ENCODE measurements at regions not wholly inside any gene's neighbourhood (a gene's known extent, or its start where the extent isn't known, plus 50 kb on each side); places are given as distances from the start of the nearest gene placed in this dataset.
"Not testable (repeated sequence)": the region's sequence is repeated elsewhere in the genome, so short reads cannot be mapped to it uniquely, and the experiment has no call there.

DNA sequence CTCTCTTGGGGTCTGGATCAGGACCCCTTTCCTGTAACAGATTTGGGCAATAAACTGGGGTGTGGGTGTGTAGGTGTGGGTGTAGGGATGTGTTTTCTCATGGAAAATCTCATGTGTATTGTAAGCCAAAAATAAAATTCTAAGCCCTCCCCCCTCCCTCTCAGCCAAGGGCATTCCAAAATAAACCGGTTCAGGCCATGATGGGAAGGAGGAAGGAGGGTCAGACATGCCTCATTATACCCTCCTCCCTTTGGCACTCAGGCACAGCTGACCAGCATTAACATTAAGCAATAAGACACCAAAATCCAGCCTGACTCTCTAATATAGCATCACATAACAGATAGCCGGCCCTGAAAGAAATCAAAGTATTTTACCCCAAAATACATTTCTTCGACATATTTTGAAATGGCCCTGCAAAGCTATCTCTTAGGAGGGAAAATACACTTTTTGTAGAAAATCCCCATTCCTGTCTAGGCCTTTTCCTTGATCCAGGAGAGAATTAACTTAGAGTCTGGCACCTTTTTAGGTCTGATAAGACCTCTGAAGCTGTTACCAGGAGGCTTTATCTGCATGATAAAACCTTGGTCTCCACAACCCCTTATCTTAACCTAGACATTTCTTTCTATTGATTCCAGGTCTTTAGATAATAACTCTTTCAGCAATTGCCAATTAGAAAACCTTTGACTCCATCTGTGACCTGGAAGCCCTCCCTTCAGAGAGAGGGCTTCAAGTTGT lies 128.7 kb upstream of the COL5A2 start:
- no peak for DNase-seq (ENCODE audit: low read depth in 2 of 2)

DNA sequence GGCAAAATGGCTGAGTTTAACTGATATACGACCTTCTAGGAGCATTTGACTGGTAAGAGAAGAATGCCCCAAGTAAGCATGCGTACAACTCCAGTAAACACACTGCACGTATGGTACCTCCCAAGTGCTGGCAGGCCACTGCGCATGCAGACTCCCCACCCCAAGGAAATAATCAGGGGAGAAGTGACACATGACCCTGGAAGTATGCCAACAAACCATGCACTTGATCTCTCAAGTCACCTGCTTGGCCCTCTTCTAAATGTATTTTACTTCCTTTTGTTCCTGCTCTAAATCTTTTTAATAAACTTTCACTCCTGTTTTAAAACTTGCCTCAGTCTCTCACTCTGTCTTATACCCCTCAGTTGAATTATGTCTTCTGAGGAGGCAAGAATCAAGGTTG lies 129.8 kb upstream of the COL5A2 start:
- DNase-seq (ENCODE audit: low read depth in 2 of 2) = no peak

DNA sequence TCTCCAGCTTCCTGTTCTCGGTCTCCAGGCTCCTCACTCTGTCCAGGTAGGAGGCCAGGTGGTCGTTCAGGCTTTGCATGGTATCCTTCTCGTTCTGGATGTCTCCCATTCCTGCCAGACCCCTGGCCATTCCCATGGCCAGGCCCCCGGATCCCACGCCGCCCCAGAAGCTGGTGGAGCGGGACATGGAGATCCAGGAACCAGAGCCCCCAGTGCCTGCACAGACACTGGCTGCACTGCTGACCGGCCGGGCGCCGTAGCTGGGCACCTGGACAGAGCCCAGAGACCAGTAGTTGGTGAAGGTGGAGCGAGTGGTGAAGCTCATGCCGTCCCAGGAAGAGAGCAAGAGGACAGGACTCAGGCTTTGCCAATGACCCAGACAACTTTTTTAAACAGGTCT lies 129.1 kb upstream of the WDR75 start:
- DNase-seq (ENCODE audit: low read depth in 2 of 2) = no peak

DNA sequence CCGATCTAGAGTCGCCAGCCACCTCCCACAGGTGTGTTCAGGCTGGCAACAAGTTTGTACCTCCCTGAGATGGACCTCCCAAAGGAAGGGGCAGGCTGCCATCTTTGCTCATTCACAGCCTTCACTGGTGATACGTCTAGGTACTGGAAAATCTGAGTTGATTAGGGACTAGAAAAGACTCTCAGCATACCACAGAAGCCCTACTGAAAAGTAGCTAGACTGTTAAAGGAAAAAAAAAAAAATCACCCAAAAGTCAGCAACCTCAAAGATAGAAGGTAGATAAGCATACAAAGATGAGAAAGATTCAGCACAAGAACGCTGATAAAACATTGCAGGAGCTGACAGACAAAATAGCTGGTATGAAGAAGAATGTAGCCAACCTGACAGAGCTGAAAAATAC lies 128.6 kb upstream of the WDR75 start:
- no peak for DNase-seq (ENCODE audit: low read depth in 2 of 2)

DNA sequence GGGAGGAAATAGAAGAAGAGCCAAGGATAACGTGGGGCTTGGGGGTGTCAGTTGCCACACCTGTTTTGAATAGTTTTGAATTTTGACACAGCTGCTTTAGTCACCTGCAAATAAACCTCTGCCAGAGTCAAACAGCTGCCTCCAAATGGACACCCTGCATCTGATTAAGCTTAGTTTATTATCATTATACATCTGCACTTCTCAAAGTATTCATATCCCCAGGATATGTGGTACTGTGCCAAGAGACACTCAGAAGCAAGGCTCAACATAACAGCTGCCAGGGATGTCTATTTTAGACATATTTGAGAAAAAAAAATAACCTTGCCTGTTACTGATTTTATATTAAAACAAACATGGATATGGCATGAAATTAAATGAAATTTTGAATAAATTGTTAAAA lies 122.5 kb upstream of the WDR75 start:
- DNase-seq (ENCODE audit: low read depth in 2 of 2) = no peak

DNA sequence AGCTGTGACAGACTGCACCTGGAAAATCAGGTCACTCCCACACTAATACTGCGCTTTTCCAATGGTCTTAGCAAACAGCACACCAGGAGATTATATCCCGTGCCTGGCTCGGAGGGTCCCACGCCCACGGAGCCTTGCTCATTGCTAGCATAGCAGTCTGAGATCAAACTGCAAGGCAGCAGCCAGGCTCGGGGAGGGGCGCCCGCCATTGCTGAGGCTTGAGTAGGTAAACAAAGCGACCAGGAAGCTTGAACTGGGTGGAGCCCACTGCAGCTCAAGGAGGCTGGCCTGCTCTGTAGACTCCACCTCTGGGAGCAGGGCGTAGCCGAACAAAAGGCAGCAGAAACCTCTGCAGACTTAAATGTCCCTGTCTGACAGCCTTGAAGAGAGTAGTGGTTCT lies 121.8 kb upstream of the WDR75 start:
- not testable (repeated sequence) for DNase-seq (ENCODE audit: low read depth in 2 of 2)

DNA sequence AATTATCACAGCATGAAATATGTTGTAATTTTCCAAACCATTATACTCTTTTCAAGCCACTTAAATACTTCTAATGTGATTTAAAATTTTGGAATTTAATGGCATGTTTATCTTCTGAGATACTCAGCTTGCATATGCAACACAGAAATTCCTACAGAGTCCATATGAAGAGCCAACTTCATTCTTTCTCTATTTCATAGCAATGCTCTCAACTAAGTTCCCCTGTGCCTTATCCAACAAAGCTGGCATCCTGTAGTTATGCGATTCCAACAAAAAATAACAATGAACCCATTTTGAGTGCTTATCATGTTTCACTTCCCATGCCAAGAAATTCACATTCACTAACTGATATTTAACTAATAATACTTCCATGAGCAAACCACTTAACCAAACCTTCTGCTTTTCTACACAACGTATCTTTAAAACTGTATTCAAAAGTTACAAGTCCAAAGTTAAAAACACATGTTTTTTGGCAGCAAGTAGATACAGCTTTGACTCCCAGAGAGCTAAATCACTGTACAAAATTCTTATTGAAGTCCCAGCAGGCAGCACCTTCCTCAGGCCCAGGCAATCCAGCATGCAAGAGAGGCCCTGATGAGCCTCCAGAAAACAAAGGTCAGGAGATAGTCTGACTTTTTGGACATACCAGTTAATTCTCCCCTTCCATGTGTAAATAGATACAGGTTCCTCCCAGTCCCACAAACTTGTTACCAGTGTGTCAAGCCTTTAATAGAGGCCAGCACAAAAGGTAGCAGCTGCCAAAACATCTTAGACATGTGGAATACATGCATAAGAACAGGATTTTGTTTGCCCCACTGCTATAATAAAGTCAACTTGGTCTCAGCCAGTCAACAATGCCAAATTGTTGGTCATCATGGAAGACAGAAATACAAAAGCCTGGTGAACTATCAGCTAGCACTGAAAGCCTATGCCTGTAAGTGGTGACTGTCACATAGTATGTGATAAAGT lies 113.1 kb upstream of the WDR75 start:
- DNase-seq (ENCODE audit: low read depth in 2 of 2) = peak in 1 of 2 donors; percentile 63

DNA sequence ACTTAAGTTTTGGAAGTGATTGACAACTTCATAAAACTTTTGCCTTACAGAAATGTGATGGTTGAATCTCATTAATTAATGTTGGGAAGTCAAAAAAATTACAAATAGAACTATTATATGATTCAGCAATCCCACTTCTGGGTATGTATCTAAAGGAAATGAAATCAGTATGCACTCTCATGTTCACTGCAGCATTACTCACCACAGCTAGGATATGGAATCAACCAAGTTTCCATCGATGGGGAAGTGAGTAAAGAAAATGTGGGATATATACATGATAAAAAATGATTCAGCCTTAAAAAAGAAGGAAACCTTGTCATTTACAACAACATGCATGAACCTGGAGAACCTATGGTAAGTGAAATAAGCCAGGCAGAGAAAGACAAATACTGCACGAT lies 112.4 kb upstream of the WDR75 start:
- peak in 1 of 2 donors; percentile 80 for DNase-seq (ENCODE audit: low read depth in 2 of 2)

DNA sequence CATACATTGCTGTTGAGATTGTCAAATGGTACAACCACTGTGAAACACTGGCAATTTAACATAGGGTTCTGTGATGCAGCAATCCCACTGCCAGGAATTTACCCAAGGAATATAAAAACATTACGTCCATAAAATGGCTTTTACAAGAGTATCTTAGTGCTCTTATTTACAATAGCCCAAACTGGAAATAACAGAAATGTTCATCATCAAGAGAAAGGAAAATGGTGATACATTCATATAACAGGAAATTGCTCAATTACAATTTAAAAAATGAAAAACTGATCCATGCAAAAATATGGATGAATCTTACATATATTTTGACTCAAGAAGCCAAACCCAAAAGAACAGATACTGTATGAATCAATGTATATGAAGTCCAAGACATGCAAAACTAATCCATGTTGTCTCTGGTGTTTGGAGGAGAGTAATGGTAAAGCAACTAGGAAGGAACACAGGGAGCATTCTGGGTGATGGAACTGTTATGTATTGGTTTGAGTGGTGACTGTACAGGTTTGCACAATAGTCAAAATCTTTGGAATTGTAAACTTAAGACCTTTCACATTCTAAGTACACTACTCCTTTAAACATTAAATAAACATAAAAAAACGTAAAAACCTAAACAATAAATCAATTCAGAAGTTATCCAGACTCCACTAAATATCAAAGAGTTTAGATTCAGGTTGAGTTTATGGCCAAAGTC lies 104.8 kb upstream of the WDR75 start:
- no peak for DNase-seq (ENCODE audit: low read depth in 2 of 2)

DNA sequence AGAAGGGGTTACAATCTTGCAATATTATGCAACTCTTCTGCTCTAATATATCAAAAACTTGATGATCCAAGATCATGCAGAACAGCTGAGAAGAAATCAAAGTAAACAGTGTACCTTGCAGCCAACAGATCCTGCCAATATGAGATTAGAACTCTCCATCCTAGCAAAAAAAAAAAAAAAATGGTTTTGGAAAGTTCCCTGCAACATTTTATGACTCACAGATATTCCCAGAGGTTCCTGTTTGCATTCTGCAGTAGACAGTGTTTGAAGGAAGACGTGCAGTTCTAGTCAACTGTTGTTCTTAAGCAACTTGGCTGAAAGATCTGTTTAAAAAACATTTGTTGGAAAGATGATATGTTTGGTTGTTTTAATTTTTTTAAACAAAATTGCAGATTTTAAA lies 103.6 kb upstream of the WDR75 start:
- peak in 1 of 2 donors; percentile 43 for DNase-seq (ENCODE audit: low read depth in 2 of 2)

DNA sequence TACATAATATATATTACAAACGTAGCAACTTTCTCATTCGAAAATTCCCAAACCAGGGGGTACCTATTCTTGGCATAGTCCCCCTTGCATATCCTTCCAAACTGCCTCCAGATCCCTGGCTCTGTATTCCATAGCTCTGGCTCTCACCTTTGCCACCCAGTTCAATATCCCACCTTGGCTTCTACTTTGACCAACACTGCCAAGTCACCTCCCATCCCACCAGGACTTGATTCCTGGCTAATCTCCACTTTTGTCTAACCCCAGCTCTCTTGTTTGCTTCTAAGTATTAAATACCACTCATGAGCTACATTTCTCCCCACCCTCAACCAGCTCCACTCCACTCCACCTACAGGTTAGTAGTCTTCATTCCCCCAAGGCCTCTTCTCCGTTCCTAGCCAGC lies 103.2 kb upstream of the WDR75 start:
- no peak for DNase-seq (ENCODE audit: low read depth in 2 of 2)

DNA sequence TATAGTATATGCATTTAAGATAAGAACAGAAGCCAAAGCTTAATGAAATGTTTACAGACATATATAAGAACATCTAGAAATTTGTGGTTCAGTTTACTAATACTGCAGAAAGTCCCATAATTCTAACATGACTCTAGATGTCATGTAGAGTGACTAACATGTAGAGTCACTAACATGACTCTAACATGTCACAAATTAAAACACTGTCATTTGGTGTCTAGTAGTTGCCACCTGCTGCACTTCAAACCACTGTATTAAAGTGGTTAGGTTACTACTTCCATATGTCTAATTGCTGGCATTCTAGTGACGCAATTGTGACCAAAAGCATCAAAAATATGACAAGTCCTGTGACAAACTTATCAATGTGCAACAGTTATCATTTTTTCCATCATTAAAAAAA lies 100.2 kb upstream of the WDR75 start:
- DNase-seq (ENCODE audit: low read depth in 2 of 2) = no peak

DNA sequence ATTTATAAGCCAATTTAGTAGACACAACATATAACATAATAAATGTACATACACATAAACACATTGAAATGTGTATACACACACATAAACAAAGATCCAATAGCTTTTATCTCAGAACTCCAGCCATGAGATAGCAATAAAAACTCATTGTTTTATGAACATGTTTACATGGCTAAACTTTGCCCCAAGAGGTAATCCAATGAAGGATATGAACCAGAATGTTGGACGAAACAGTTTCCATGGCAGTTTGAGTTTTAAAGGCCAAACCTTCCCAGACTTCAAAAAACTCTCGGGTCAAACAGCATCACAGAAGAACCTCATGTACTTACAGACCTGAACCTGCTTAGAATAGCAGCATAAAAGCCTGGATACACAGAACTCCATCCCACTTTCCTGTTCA lies 97.2 kb upstream of the WDR75 start:
- DNase-seq (ENCODE audit: low read depth in 2 of 2) = no peak

DNA sequence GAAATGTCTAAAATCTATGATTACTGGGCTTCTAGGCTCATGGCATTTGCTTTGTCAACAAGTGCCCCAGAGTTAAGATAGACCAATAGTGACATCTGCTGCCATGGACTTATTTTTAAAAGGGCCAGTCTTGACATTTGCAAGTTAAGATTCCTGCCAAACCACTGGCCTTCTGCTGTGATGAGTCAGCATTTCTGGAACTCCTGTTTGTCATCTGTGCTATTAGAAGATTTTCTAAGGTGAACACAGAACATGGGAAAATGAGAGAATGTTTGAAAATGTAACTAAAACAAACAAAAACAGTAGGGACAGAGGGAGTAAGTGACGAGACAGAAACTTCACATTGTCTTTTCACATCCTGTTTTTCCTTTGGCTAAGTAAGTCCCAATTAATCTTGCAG lies 93.7 kb upstream of the WDR75 start:
- DNase-seq (ENCODE audit: low read depth in 2 of 2) = peak; percentile 17 to 88

DNA sequence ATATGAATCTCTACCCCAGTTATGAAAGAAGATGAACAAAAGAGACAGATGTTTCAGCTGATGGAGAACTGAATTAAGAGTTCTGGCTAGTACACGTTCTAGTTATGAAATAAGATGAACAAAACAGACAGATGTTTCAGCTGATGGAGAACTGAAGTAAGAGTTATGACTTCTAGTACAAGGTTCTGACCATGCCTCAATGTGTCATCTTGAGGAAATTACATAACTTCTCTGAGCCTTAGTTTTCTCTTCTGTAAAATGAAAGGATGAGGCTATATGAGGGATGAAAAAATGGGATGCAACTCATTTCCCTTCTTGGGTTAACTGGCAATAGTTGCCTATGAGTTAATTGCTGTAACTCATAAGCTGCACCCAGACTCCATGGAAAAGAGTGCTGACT lies 92.9 kb upstream of the WDR75 start:
- DNase-seq (ENCODE audit: low read depth in 2 of 2) = no peak

DNA sequence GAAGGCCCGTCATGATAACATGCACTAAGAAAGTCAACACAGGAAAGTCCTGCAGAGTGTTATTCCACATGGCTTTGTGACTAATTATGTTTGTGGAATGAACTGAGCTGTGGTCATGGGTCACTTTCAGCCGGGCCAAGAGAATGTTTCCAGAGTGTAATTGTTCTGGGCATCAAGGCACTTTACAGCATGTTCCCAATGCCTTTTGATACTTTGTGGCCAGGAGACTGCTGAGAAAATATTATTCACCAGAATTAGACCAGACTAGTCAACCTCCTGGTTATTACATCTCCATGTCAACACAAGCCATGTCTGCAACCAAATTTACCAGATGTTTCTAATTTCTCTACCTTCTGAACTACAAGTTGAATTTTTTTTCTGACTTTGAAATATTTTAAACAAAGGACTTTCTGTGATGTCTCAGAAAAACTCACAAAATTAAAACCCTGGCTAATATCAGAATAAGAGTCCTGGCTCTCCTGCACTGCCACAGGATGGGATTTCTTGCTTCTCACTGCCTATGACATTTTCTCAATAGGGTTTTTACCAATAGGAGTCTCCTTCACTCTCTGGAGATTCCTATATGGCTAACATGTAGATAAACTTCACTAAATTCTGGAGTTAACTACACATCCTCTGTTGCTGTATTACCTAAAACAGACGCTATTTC lies 90.6 kb upstream of the WDR75 start:
- DNase-seq (ENCODE audit: low read depth in 2 of 2) = peak; percentile 55 to 93

DNA sequence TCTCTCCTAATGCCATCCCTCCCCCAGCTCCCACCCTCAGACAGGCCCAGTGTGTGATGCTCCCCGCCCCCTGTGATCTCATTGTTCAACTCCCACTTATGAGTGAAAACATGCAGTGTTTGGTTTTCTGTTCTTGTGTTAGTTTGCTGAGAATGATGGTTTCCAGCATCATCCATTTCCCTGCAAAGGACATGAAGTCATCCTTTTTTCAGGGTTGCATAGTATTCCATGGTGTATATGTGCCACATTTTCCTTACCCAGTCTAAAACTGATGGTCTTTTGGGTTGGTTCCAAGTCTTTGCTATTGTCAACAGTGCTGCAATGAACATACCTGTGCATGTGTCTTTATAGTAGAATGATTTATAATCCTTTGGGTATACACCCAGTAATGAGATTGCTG lies 89.3 kb upstream of the WDR75 start:
- DNase-seq (ENCODE audit: low read depth in 2 of 2) = not testable (repeated sequence)

DNA sequence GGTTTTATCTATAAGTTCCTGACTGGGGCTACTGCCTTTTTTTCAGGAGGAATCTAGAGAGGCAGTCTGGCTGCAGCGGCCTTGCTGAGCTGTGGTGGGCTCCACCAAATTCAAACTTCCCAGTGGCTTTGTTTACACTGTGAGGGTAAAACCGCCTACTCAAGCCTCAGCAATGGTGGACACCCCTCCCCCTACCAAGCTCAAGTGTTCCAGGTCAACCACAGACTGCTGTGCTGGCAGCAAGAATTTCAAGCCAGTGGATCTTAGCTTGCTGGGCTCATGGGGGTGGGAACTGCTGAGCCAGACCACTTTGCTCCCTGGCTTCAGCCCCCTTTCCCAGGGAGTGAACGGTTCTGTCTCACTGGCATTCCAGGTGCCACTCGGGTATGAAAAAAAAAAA lies 83.9 kb upstream of the WDR75 start:
- not testable (repeated sequence) for DNase-seq (ENCODE audit: low read depth in 2 of 2)

DNA sequence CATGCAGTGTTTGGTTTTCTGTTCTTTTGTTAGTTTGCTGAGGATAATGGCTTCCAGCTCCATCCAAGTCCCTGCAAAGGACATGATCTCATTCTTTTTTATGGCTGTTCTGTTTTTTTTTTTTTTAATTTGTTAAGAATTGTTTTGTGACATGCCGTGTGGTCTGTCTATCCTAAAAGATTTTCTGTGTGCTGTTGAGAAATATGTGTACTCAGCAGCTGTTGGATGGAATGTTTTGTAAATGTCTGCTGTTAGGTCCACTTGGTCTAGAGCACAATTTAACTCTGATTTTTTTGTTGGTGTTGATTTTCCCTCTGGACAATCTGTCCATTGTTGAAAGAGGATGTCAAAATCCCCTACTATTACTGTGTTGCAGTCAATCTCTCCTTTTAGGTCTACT lies 80.4 kb upstream of the WDR75 start:
- DNase-seq (ENCODE audit: low read depth in 2 of 2) = no peak

DNA sequence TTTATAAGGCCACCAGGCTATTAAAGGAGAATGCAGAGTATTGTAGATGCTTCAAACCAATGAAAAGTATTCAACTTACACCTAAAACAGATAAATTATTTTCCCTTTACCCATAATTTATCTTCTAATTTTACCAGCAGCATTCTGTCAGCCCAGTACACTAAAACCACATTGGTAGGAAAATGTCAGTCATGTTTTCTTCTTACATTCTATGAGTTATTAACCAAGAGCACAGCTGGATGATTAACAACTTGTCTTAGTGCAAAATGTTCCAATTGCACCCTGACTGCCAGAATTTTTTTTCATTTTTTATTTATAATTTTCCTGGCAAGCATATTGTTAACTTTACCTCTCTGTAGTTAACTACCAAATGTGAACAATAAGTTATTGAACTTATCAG lies 79.0 kb upstream of the WDR75 start:
- DNase-seq (ENCODE audit: low read depth in 2 of 2) = no peak

DNA sequence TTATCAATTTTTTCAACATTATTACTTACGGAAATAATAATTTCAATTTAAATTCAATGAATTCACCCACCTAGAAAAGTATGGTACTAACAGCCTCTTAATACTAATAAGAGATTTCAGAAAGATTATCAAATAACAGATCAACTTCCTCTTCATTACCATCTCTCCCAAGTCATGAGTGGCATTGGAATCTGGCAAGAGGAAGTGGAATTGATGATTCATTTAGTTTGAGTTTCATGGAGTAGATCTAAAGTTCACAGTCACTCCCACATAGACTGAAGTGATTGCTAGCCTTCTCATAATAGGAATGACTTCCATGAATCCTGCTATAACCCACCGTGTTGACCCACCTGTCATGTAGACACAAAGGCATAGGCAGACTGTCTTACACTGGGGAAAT lies 77.7 kb upstream of the WDR75 start:
- DNase-seq (ENCODE audit: low read depth in 2 of 2) = peak; percentile 33 to 76

DNA sequence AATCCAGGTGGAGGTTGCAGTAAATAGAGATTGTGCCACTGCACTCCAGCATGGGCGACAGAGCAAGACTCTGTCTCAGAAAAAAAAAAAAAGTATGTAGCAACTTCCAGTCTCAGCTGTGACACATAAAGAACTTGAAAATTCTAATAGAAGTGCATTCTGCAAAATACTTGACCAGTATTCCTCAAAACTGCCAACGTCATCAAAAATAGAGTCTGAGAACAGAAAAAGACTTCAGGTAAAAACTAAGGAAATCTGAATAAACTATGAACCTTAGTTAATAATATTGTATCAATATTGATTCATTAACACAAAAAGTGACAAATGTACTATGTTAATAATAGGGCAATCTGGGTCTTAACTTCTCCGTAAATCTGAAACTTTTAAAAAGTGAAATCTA lies 76.7 kb upstream of the WDR75 start:
- no peak for DNase-seq (ENCODE audit: low read depth in 2 of 2)
